ENCODE measurements at regions not wholly inside any gene's neighbourhood (a gene's known extent, or its start where the extent isn't known, plus 50 kb on each side); places are given as distances from the start of the nearest gene placed in this dataset.
"Not testable (repeated sequence)": the region's sequence is repeated elsewhere in the genome, so short reads cannot be mapped to it uniquely, and the experiment has no call there.

GRCh38 chr15:62407962-62408361 is 242.9 kb upstream of the C2CD4B start:
- no peak for DNase-seq (ENCODE audit: low spot score)

- DNase-seq (ENCODE audit: low spot score), result no peak
These were observed 244.4 kb upstream of the C2CD4B start for GRCh38 chr15:62409466-62409865.

- no peak for DNase-seq (ENCODE audit: low spot score)
These were observed 247.6 kb upstream of the C2CD4B start for GRCh38 chr15:62412686-62413085.

GRCh38 chr15:62413153-62413552 is 248.1 kb upstream of the C2CD4B start:
- no peak for DNase-seq (ENCODE audit: low spot score)

- no peak for DNase-seq (ENCODE audit: low spot score)
These were observed 248.7 kb upstream of the C2CD4B start for GRCh38 chr15:62413786-62414185.

GRCh38 chr15:62415498-62415897 is 250.4 kb upstream of the C2CD4B start:
- DNase-seq (ENCODE audit: low spot score), result no peak

GRCh38 chr15:62416526-62416925 is 251.4 kb upstream of the C2CD4B start:
- DNase-seq (ENCODE audit: low spot score), result no peak

GRCh38 chr15:62417439-62417838 is 252.4 kb upstream of the C2CD4B start:
- no peak for DNase-seq (ENCODE audit: low spot score)

- DNase-seq (ENCODE audit: low spot score), result not testable (repeated sequence)
These were observed 253.4 kb upstream of the C2CD4B start for GRCh38 chr15:62418496-62418895.

- DNase-seq (ENCODE audit: low spot score), result no peak
These were observed 254.1 kb upstream of the C2CD4B start for GRCh38 chr15:62419192-62419591.

- not testable (repeated sequence) for DNase-seq (ENCODE audit: low spot score)
These were observed 255.3 kb upstream of the C2CD4B start for GRCh38 chr15:62420371-62420770.

- no peak for DNase-seq (ENCODE audit: low spot score)
These were observed 256.2 kb upstream of the C2CD4B start for GRCh38 chr15:62421289-62421688.

- no peak for DNase-seq (ENCODE audit: low spot score)
These were observed 261.4 kb upstream of the C2CD4B start for GRCh38 chr15:62426387-62426956.

- DNase-seq (ENCODE audit: low spot score), result no peak
These were observed 263.2 kb upstream of the C2CD4B start for GRCh38 chr15:62428259-62428658.

- DNase-seq (ENCODE audit: low spot score), result no peak
These were observed 263.9 kb upstream of the C2CD4B start for GRCh38 chr15:62428851-62429598.

GRCh38 chr15:62430056-62430455 is 265.0 kb upstream of the C2CD4B start:
- no peak for DNase-seq (ENCODE audit: low spot score)

- DNase-seq (ENCODE audit: low spot score), result no peak
These were observed 265.5 kb upstream of the C2CD4B start for GRCh38 chr15:62430552-62430951.

GRCh38 chr15:62431008-62431797 is 266.1 kb upstream of the C2CD4B start:
- no peak for DNase-seq (ENCODE audit: low spot score)

GRCh38 chr15:62431817-62432216 is 266.7 kb upstream of the C2CD4B start:
- no peak for DNase-seq (ENCODE audit: low spot score)

- DNase-seq (ENCODE audit: low spot score), result no peak
These were observed 267.8 kb upstream of the C2CD4B start for GRCh38 chr15:62432702-62433398.

GRCh38 chr15:62436235-62436634 is 271.1 kb upstream of the C2CD4B start:
- DNase-seq (ENCODE audit: low spot score), result no peak

GRCh38 chr15:62437753-62438152 is 272.7 kb upstream of the C2CD4B start:
- DNase-seq (ENCODE audit: low spot score), result no peak
